ENCODE measurements at regions not wholly inside any gene's neighbourhood (a gene's known extent, or its start where the extent isn't known, plus 50 kb on each side); places are given as distances from the start of the nearest gene placed in this dataset.

- no peak for TF ChIP-seq CTCF (IDR thresholded peaks at IDR 0.05)
- no peak for TF ChIP-seq POLR2A (IDR thresholded peaks at IDR 0.05)
Observed at GRCh38 chr4:188282471-188283232, 143.4 kb downstream of the TRIML1 start.

All from thyroid gland (tissue), 4 donors.